ENCODE measurements at regions not wholly inside any gene's neighbourhood (a gene's known extent, or its start where the extent isn't known, plus 50 kb on each side); places are given as distances from the start of the nearest gene placed in this dataset.

- Histone ChIP-seq H3K36me3 (no peaks in the 10 kb centered on the region), H3K27ac (no peak overlapping the region), H3K4me1 (no peaks in the 10 kb centered on the region), H3K4me3 (no peak overlapping the region), H3K27me3 (no peaks in the 10 kb centered on the region), H3K9me3 (peaks cover under 1% of the 10 kb centered on the region)
- no peak for TF ChIP-seq POLR2AphosphoS5 (IDR thresholded peaks at IDR 0.05; ENCODE audit: insufficient read depth in 1 of 2, low read depth in 1 of 2)
- TF ChIP-seq, protein P1, sequence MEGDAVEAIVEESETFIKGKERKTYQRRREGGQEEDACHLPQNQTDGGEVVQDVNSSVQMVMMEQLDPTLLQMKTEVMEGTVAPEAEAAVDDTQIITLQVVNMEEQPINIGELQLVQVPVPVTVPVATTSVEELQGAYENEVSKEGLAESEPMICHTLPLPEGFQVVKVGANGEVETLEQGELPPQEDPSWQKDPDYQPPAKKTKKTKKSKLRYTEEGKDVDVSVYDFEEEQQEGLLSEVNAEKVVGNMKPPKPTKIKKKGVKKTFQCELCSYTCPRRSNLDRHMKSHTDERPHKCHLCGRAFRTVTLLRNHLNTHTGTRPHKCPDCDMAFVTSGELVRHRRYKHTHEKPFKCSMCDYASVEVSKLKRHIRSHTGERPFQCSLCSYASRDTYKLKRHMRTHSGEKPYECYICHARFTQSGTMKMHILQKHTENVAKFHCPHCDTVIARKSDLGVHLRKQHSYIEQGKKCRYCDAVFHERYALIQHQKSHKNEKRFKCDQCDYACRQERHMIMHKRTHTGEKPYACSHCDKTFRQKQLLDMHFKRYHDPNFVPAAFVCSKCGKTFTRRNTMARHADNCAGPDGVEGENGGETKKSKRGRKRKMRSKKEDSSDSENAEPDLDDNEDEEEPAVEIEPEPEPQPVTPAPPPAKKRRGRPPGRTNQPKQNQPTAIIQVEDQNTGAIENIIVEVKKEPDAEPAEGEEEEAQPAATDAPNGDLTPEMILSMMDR (IDR thresholded peaks at IDR 0.05) = no peak
- no peak for TF ChIP-seq POLR2A (IDR thresholded peaks at IDR 0.05)
- intact Hi-C loops (cut with DNase I) = no loop called here
- DNase-seq (ENCODE audit: extremely low spot score in 2 of 2) = no peak
Measured at GRCh38 chr9:99555792-99556191, 265.9 kb upstream of the NR4A3 start.

GRCh38 chr9:99556998-99557397 is 264.7 kb upstream of the NR4A3 start:
- no peak for DNase-seq (ENCODE audit: extremely low spot score in 2 of 2)

DNA sequence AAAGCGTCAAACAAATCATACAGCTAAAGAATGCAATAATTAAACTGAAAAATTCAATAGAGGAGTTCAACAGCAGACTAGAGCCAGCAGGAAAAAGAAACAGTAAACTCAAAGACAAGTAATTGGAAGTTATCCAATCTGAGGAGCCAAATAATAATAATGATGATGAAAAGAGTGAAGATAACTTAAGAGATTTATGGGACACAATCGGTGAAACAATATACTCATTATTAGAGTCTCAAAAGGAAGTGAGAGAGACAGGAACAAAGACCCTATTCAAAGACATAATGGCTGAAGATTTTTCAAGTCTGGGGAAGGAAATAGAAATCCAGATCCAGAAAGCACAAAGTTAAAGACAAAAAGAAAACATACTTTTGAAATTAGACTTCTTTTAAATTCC is 263.9 kb upstream of the NR4A3 start:
- intact Hi-C loops (cut with DNase I) = no loop called here
- Histone ChIP-seq H3K4me1 (no peaks in the 10 kb centered on the region), H3K4me3 (no peak overlapping the region), H3K27me3 (no peaks in the 10 kb centered on the region), H3K36me3 (no peaks in the 10 kb centered on the region), H3K27ac (no peak overlapping the region), H3K9me3 (no peaks in the 10 kb centered on the region)
- DNase-seq (ENCODE audit: extremely low spot score in 2 of 2) = no peak
- TF ChIP-seq POLR2AphosphoS5 (IDR thresholded peaks at IDR 0.05; ENCODE audit: insufficient read depth in 1 of 2, low read depth in 1 of 2) (no peak), POLR2A (IDR thresholded peaks at IDR 0.05) (no peak)
- TF ChIP-seq, protein P1 (IDR thresholded peaks at IDR 0.05) = no peak

More at GRCh38 chr9:99556998-99557397, 264.7 kb upstream of the NR4A3 start:
- H3K27ac ChIP-seq = no peak overlapping the region
- H3K4me1 ChIP-seq = no peaks in the 10 kb centered on the region
- TF ChIP-seq, protein P1 (IDR thresholded peaks at IDR 0.05) = no peak
- no peak for TF ChIP-seq POLR2A (IDR thresholded peaks at IDR 0.05)
- TF ChIP-seq POLR2AphosphoS5 (IDR thresholded peaks at IDR 0.05; ENCODE audit: insufficient read depth in 1 of 2, low read depth in 1 of 2) = no peak
- no peaks in the 10 kb centered on the region for H3K36me3 ChIP-seq
- H3K27me3 ChIP-seq = no peaks in the 10 kb centered on the region
- intact Hi-C loops (cut with DNase I) = no loop called here
- H3K9me3 ChIP-seq = no peaks in the 10 kb centered on the region
- no peak overlapping the region for H3K4me3 ChIP-seq

DNA sequence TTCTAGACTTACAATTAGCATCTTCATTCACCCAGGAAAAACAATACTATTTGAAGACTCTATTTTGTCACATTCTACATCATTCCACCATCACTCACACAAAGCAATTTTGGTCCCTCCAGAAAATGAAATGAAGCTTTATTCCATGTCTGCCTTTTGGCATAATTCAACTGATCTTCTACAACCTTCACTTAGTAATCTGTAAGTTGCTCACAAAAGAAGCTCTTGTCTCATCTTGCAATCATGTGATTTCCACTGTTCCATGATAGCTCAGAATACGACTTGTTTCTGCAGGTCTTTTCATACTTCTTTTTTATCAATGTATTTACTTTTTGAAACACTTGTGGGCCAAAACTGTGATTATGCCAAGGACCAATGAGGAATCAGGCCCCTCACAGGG is 261.9 kb upstream of the NR4A3 start:
- DNase-seq (ENCODE audit: extremely low spot score in 2 of 2) = no peak
- no peaks in the 10 kb centered on the region for H3K36me3 ChIP-seq
- H3K9me3 ChIP-seq = no peaks in the 10 kb centered on the region
- no peaks in the 10 kb centered on the region for H3K27me3 ChIP-seq
- intact Hi-C loops (cut with DNase I) = no loop called here
- no peak overlapping the region for H3K27ac ChIP-seq
- H3K4me3 ChIP-seq = no peak overlapping the region
- no peak for TF ChIP-seq POLR2A (IDR thresholded peaks at IDR 0.05)
- TF ChIP-seq, protein P1 (IDR thresholded peaks at IDR 0.05) = no peak
- TF ChIP-seq POLR2AphosphoS5 (IDR thresholded peaks at IDR 0.05; ENCODE audit: insufficient read depth in 1 of 2, low read depth in 1 of 2) = no peak
- H3K4me1 ChIP-seq = no peaks in the 10 kb centered on the region

- no peak overlapping the region for H3K4me3 ChIP-seq
- no peaks in the 10 kb centered on the region for H3K36me3 ChIP-seq
- H3K27ac ChIP-seq = no peak overlapping the region
- intact Hi-C loops (cut with DNase I) = no loop called here
- TF ChIP-seq POLR2A (IDR thresholded peaks at IDR 0.05) (no peak), POLR2AphosphoS5 (IDR thresholded peaks at IDR 0.05; ENCODE audit: insufficient read depth in 1 of 2, low read depth in 1 of 2) (no peak)
- TF ChIP-seq, protein P1 (IDR thresholded peaks at IDR 0.05) = no peak
- H3K27me3 ChIP-seq = no peaks in the 10 kb centered on the region
- no peak for DNase-seq (ENCODE audit: extremely low spot score in 2 of 2)
- no peaks in the 10 kb centered on the region for H3K9me3 ChIP-seq
- no peaks in the 10 kb centered on the region for H3K4me1 ChIP-seq
Measured at GRCh38 chr9:99560561-99560960, 261.1 kb upstream of the NR4A3 start.

Measured in vagina (tissue), 2 donors.